GM12891 (cell line): ENCODE measurements at regions not wholly inside any gene's neighbourhood (a gene's known extent, or its start where the extent isn't known, plus 50 kb on each side); places are given as distances from the start of the nearest gene placed in this dataset.

Source experiments
- DNase-seq: peaks from one replicate; pipeline ENCODE4 v3.0.0; 2011; ENCODE audit warnings: low spot score; ENCODE audit not compliant: insufficient read length
- FAIRE-seq: peaks from 2 replicates; lab custom pipeline; 2011; peaks lifted over from hg19 to GRCh38; lab: Jason Lieb, UNC
- PAX5 ChIP-seq: IDR thresholded peaks from 2 replicates; pipeline ENCODE4 v1.6.1; 2011; ENCODE audit warnings: low read length, moderate library complexity, mild to moderate bottlenecking; ENCODE audit not compliant: insufficient read depth, severe bottlenecking
- POLR2A ChIP-seq: IDR thresholded peaks from 2 replicates; pipeline ENCODE4 v1.6.1; 2011; ENCODE audit warnings: low read depth, low read length, control low read depth
- POLR2AphosphoS5 ChIP-seq: IDR thresholded peaks from 2 replicates; pipeline ENCODE4 v1.6.1; 2011; ENCODE audit warnings: low read depth, low read length, control low read depth
- POU2F2 ChIP-seq: IDR thresholded peaks from 2 replicates; pipeline ENCODE4 v1.6.1; 2011; ENCODE audit warnings: low read depth, mild to moderate bottlenecking, control low read depth, low read length, moderate library complexity
- SPI1 ChIP-seq: IDR thresholded peaks from 2 replicates; pipeline ENCODE4 v1.6.1; 2011; ENCODE audit warnings: low read depth, low read length, control low read depth
- TAF1 ChIP-seq: IDR thresholded peaks from 2 replicates; pipeline ENCODE4 v1.6.1; 2011; ENCODE audit warnings: low read depth, low read length, control low read depth

GRCh38 chr2:34481542-34481941, 882.4 kb upstream of the FAM98A start:
- TF ChIP-seq POLR2AphosphoS5 (no peak), TAF1 (no peak)
- no peak for FAIRE-seq
- DNase-seq: no peak

DNA sequence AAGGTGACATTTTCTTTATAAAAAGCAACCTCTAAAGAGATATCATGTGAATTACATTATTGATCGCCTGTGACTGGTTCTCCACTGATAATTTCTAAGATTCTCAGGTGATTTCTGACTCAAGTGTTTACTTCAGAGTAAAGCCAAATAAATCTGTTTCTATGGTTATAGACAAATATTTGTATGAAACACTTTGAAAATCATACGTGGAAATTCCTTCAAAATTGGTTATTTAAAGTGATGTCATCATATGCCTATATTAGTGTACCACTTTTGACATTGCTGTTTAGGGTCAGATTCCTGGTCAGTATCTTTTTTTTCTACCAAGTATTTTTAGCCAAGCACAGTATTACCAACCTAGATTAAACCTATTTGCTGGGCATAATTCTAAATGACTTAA, 881.3 kb upstream of the FAM98A start:
- TF ChIP-seq POLR2AphosphoS5 (no peak), POLR2A (no peak), PAX5 (no peak), SPI1 (no peak)
- FAIRE-seq (no peak), DNase-seq (no peak)

GRCh38 chr2:34475156-34475555, 876.1 kb upstream of the FAM98A start:
- DNase-seq (no peak), FAIRE-seq (no peak)
- no peak for TF ChIP-seq POLR2A
- no peak for TF ChIP-seq SPI1
- no peak for TF ChIP-seq POU2F2
- no peak for TF ChIP-seq PAX5
- TF ChIP-seq POLR2AphosphoS5: no peak

- TF ChIP-seq POLR2A (no peak), PAX5 (no peak), POU2F2 (no peak), POLR2AphosphoS5 (no peak), TAF1 (no peak), SPI1 (no peak)
- FAIRE-seq: no peak
- DNase-seq: no peak
Observed at GRCh38 chr2:34474646-34475045, 875.5 kb upstream of the FAM98A start.

- no peak for FAIRE-seq
- TF ChIP-seq SPI1: no peak
- no peak for TF ChIP-seq TAF1
- TF ChIP-seq POLR2AphosphoS5: no peak
- no peak for TF ChIP-seq POLR2A
- no peak for TF ChIP-seq PAX5
- TF ChIP-seq POU2F2: no peak
- DNase-seq: no peak
Observed at GRCh38 chr2:34447097-34447496, 848.0 kb upstream of the FAM98A start.

DNA sequence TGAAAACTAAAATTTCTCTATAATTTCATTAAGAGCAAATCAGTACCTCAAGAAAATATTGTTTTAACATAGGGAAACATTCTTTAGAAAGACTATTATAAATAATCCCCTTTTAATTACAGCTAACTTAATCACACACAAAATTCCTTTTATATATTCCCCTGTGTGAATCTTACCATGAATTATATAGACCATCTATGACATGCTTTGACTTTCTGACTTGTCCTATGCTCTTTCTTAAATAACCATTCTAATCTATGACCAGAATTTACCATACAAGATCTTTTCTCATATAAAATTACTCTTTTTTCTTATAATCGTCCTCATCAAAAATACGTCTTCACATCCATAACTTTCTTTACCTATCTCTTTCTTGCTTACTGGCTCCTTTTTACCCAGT, 824.2 kb upstream of the FAM98A start:
- DNase-seq: no peak
- no peak for FAIRE-seq
- TF ChIP-seq POLR2A: no peak
- no peak for TF ChIP-seq POU2F2
- TF ChIP-seq SPI1: no peak
- no peak for TF ChIP-seq PAX5
- no peak for TF ChIP-seq POLR2AphosphoS5
- no peak for TF ChIP-seq TAF1

- no peak for FAIRE-seq
Observed at GRCh38 chr2:34419856-34420255, 820.8 kb upstream of the FAM98A start.

DNA sequence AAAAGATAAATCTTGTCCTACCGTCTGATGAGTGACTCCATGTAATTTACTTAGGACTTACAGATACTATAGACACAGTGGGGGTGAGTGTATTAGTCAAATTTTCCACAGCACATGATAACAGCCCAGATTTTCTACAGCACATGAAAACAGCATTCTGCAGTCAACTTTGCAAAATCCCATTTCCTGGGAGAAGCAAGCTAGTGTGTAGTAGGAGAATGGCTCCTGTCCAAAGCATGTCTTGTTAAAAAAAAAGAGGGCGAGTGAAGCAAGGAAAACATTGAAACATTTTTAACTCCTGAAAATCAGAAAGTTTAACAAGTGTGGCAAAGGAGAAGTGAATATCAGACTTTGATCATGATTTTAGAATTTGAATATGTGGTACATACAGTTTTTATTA, 817.8 kb upstream of the FAM98A start:
- no peak for FAIRE-seq
- no peak for DNase-seq
- TF ChIP-seq POLR2AphosphoS5: no peak
- no peak for TF ChIP-seq POLR2A
- no peak for TF ChIP-seq POU2F2
- no peak for TF ChIP-seq TAF1
- TF ChIP-seq SPI1: no peak
- no peak for TF ChIP-seq PAX5

More at GRCh38 chr2:34419856-34420255, 820.8 kb upstream of the FAM98A start:
- DNase-seq: no peak
- TF ChIP-seq POLR2A (no peak), SPI1 (no peak), PAX5 (no peak), TAF1 (no peak), POU2F2 (no peak), POLR2AphosphoS5 (no peak)

- FAIRE-seq (no peak), DNase-seq (no peak)
- TF ChIP-seq TAF1: no peak
- no peak for TF ChIP-seq POU2F2
Observed at GRCh38 chr2:34414856-34415255, 815.8 kb upstream of the FAM98A start.

GRCh38 chr2:34408100-34408499, 809.0 kb upstream of the FAM98A start:
- no peak for TF ChIP-seq POLR2A
- TF ChIP-seq PAX5: no peak
- TF ChIP-seq POU2F2: no peak
- no peak for FAIRE-seq

GRCh38 chr2:34403512-34403911, 804.4 kb upstream of the FAM98A start:
- FAIRE-seq: no peak
- TF ChIP-seq POLR2AphosphoS5: no peak
- TF ChIP-seq POU2F2: no peak
- no peak for TF ChIP-seq SPI1
- TF ChIP-seq PAX5: no peak
- no peak for TF ChIP-seq TAF1
- no peak for TF ChIP-seq POLR2A
- no peak for DNase-seq

More at GRCh38 chr2:34408100-34408499, 809.0 kb upstream of the FAM98A start:
- no peak for DNase-seq
